IMR-90 (cell line): ENCODE measurements at regions not wholly inside any gene's neighbourhood (a gene's known extent, or its start where the extent isn't known, plus 50 kb on each side); places are given as distances from the start of the nearest gene placed in this dataset.

Experiments
- ATAC-seq: fragments of 200-7000 bp; cut with Tn5 transposase; 2 replicates; pipeline ENCODE4 v1.9.1; 2020; ENCODE audit warnings: low read depth, mild to moderate bottlenecking, moderate library complexity
- BruUV-seq: library from RNA; stranded (reverse); fragments of 400-500 nt; replicated peaks from 2 replicates; lab custom pipeline; 2021; lab: Mats Ljungman, UMichigan
- CTCF ChIA-PET: fragments of 300-600 bp; formaldehyde crosslinking; extraction: SDS; loops from one replicate; lab custom pipeline; 2021; ENCODE audit warnings: antibody characterized with exemption; lab: Yijun Ruan, JAX
- POLR2A ChIA-PET: fragments of 300-600 bp; sonication (Branson Sonifier 250); formaldehyde crosslinking; loops from one replicate; lab custom pipeline; 2022; ENCODE audit warnings: antibody characterized with exemption; ENCODE audit not compliant: unreplicated experiment; lab: Charles Lee
- DNase-seq: peaks from one replicate; pipeline ENCODE4 v3.0.0; 2013
- H2AFZ ChIP-seq: replicated peaks from 2 replicates; pipeline ENCODE3; 2013; ENCODE audit warnings: low read length, mild to moderate bottlenecking; ENCODE audit not compliant: poor library complexity
- H2AK5ac ChIP-seq: 2 replicates; pipeline ENCODE4 v1.6.1; 2013; ENCODE audit warnings: low read depth, low read length, inconsistent platforms
- H2AK9ac ChIP-seq: replicated peaks from 2 replicates; pipeline ENCODE3; 2013; ENCODE audit warnings: mild to moderate bottlenecking, low read depth, low read length, moderate library complexity; ENCODE audit not compliant: poor library complexity
- H2BK120ac ChIP-seq: 2 replicates; pipeline ENCODE4 v1.6.1; 2013; ENCODE audit warnings: low read depth, low read length, inconsistent platforms
- H2BK15ac ChIP-seq: 3 replicates; pipeline ENCODE4 v1.6.1; 2013; ENCODE audit warnings: low read depth, low read length, inconsistent platforms
- H2BK20ac ChIP-seq: 2 replicates; pipeline ENCODE4 v1.6.1; 2013; ENCODE audit warnings: low read depth, mild to moderate bottlenecking, inconsistent platforms, low read length, moderate library complexity
- H2BK5ac ChIP-seq: 2 replicates; pipeline ENCODE4 v1.6.1; 2013; ENCODE audit warnings: mild to moderate bottlenecking, low read depth, low read length, inconsistent platforms; ENCODE audit not compliant: poor library complexity, severe bottlenecking
- H3K14ac ChIP-seq: replicated peaks from 2 replicates; pipeline ENCODE4 v1.6.1; 2013; ENCODE audit warnings: low read depth, low read length, inconsistent platforms
- H3K18ac ChIP-seq: 2 replicates; pipeline ENCODE4 v1.6.1; 2013; ENCODE audit warnings: low read depth, low read length, control low read depth
- H3K23ac ChIP-seq: 2 replicates; pipeline ENCODE4 v1.6.1; 2013; ENCODE audit warnings: low read depth, low read length, inconsistent platforms
- H3K27ac ChIP-seq: 2 replicates; pipeline ENCODE4 v1.5.1; 2013; ENCODE audit warnings: mild to moderate bottlenecking, control low read depth, low read length; ENCODE audit not compliant: insufficient read depth
- H3K27me3 ChIP-seq: 2 replicates; pipeline ENCODE4 v1.6.1; 2013; ENCODE audit warnings: low read length; ENCODE audit not compliant: control insufficient read depth, insufficient read depth
- H3K36me3 ChIP-seq: 2 replicates; pipeline ENCODE4 v1.6.1; 2013; ENCODE audit warnings: low read length, mixed read lengths; ENCODE audit not compliant: control insufficient read depth, insufficient read depth
- H3K4ac ChIP-seq: 2 replicates; pipeline ENCODE4 v1.6.1; 2013; ENCODE audit warnings: low read depth, low read length, inconsistent platforms
- H3K4me1 ChIP-seq: 2 replicates; pipeline ENCODE4 v1.6.1; 2013; ENCODE audit warnings: low read length, mixed read lengths; ENCODE audit not compliant: control insufficient read depth, insufficient read depth
- H3K4me2 ChIP-seq: 2 replicates; pipeline ENCODE4 v1.6.1; 2013; ENCODE audit warnings: low read depth, mild to moderate bottlenecking, control low read depth, low read length, moderate library complexity
- H3K4me3 ChIP-seq: 2 replicates; pipeline ENCODE4 v1.5.1; 2013; ENCODE audit warnings: low read depth, mild to moderate bottlenecking, control low read depth, low read length, moderate library complexity; ENCODE audit not compliant: insufficient read depth
- H3K56ac ChIP-seq: 2 replicates; pipeline ENCODE4 v1.6.1; 2013; ENCODE audit warnings: low read length, inconsistent platforms; ENCODE audit not compliant: insufficient read depth; ENCODE audit errors: extremely low read depth
- H3K79me1 ChIP-seq, 2 experiments: 2 replicates each; pipeline ENCODE4 v1.6.1; 2013; ENCODE audit warnings: low read length in 2 of 2, inconsistent platforms in 1 of 2, low read depth in 1 of 2
- H3K9ac ChIP-seq: 2 replicates; pipeline ENCODE4 v1.6.1; 2013; ENCODE audit warnings: low read depth, low read length, control low read depth
- H3K9me1 ChIP-seq: 2 replicates; pipeline ENCODE4 v1.6.1; 2013; ENCODE audit warnings: low read length, inconsistent platforms; ENCODE audit not compliant: insufficient read depth
- H3K9me3 ChIP-seq: 2 replicates; pipeline ENCODE4 v1.6.1; 2013; ENCODE audit warnings: low read length; ENCODE audit not compliant: control insufficient read depth, insufficient read depth
- H4K20me1 ChIP-seq: 2 replicates; pipeline ENCODE4 v1.6.1; 2013; ENCODE audit warnings: low read length, inconsistent platforms; ENCODE audit not compliant: insufficient read depth
- H4K5ac ChIP-seq: 2 replicates; pipeline ENCODE4 v1.6.1; 2013; ENCODE audit warnings: mild to moderate bottlenecking, low read depth, low read length, control low read depth
- H4K8ac ChIP-seq, 2 experiments: 2 replicates each; pipeline ENCODE4 v1.6.1; 2013; ENCODE audit warnings: low read depth in 2 of 2, low read length in 2 of 2, control low read depth in 1 of 2, inconsistent platforms in 1 of 2
- H4K91ac ChIP-seq: 2 replicates; pipeline ENCODE4 v1.6.1; 2013; ENCODE audit warnings: low read depth, low read length, inconsistent platforms; ENCODE audit not compliant: insufficient read depth
- CEBPB ChIP-seq: IDR thresholded peaks from 2 replicates; pipeline ENCODE4 v1.6.1; 2012; ENCODE audit warnings: low read depth, low read length, improper control_type of control experiment
- CHD1 ChIP-seq: IDR thresholded peaks from 2 replicates; pipeline ENCODE4 v1.6.1; 2012; ENCODE audit warnings: low read depth, low read length, improper control_type of control experiment
- FOS ChIP-seq: fragments of 150-350 bp; IDR thresholded peaks from 2 replicates; pipeline ENCODE4 v1.6.1; 2016; ENCODE audit warnings: low read depth, low read length
- MAFK ChIP-seq: IDR thresholded peaks from 2 replicates; pipeline ENCODE4 v1.6.1; 2012; ENCODE audit warnings: low read depth, low read length, improper control_type of control experiment
- RAD21 ChIP-seq: IDR thresholded peaks from 2 replicates; pipeline ENCODE4 v1.6.1; 2012; ENCODE audit warnings: low read length, improper control_type of control experiment
- RCOR1 ChIP-seq: IDR thresholded peaks from 2 replicates; pipeline ENCODE4 v1.6.1; 2012; ENCODE audit warnings: mild to moderate bottlenecking, low read length, improper control_type of control experiment; ENCODE audit not compliant: insufficient replicate concordance
- RFX5 ChIP-seq: IDR thresholded peaks from 2 replicates; pipeline ENCODE4 v1.8.0; 2012; ENCODE audit warnings: low read depth, mild to moderate bottlenecking, low read length, moderate library complexity
- SMC3 ChIP-seq: fragments of 150-350 bp; IDR thresholded peaks from 2 replicates; pipeline ENCODE4 v1.6.1; 2016; ENCODE audit warnings: low read depth, mild to moderate bottlenecking, antibody characterized with exemption, low read length, moderate library complexity
- USF2 ChIP-seq: fragments of 150-350 bp; IDR thresholded peaks from 2 replicates; pipeline ENCODE4 v1.6.1; 2017; ENCODE audit warnings: mild to moderate bottlenecking, antibody characterized with exemption, low read length, low read depth
- WGBS, 2 experiments: methylation state at CpG; one replicate each; pipeline versions ENCODE4 v1.1.5 to v1.1.7; 2013; ENCODE audit warnings: missing lambda C conversion rate in 2 of 2; ENCODE audit not compliant: insufficient read length in 1 of 2; ENCODE audit errors: extremely low coverage in 2 of 2; 5-methylcytosine and 5-hydroxymethylcytosine counted together
- dilution Hi-C: fragments of 300-500 bp; cut with HindIII; formaldehyde crosslinking; loops from one replicate; pipeline ENCODE4 v1.14.3; 2018; ENCODE audit warnings: low sequenced_read_pairs; ENCODE audit not compliant: unreplicated experiment
- in situ Hi-C: fragments of 300-500 bp; cut with MboI; formaldehyde crosslinking; loops from 3 replicates; pipeline ENCODE4 v1.14.3; 2019; ENCODE audit warnings: low sequenced_read_pairs, inconsistent platforms, mixed read lengths
- intact Hi-C: fragments of 100-400 bp; cut with micrococcal nuclease; formaldehyde crosslinking; loops from 2 replicates; pipeline ENCODE4 v1.10.0; 2022

GRCh38 chr12:127273626-127274025 is 993.3 kb upstream of the TMEM132C start:
- peaks cover 5% of the 10 kb centered on the region; the same call in 1 of the 2 replicates for H3K9me3 ChIP-seq
- CTCF ChIA-PET, result no interaction called here
- TF ChIP-seq USF2 (no peak), FOS (no peak), RFX5 (no peak), RCOR1 (no peak), SMC3 (no peak), RAD21 (no peak), CEBPB (no peak), CHD1 (no peak), MAFK (no peak)
- peak overlapping the region; percentile 76; the same call in 1 of the 2 replicates for H3K4ac ChIP-seq
- dilution Hi-C loops, result no loop called here
- 0 out of 2 replicates have a peak overlapping the region, but pooled peaks have one; percentile 30 for H3K14ac ChIP-seq
- H3K27me3 ChIP-seq, result no peaks in the 10 kb centered on the region
- no peak overlapping the region for H3K9ac ChIP-seq
- no peak overlapping the region for H3K27ac ChIP-seq
- H2BK120ac ChIP-seq, result peak overlapping the region; percentile 75; the same call in 1 of the 2 replicates
- H3K9me1 ChIP-seq, result no peaks in the 10 kb centered on the region
- intact Hi-C loops, result no loop called here
- no peak overlapping the region for H3K4me2 ChIP-seq
- H2AK5ac ChIP-seq, result peak overlapping the region; percentile 50; the same call in 1 of the 2 replicates
- no peak overlapping the region for H3K4me3 ChIP-seq
- peak overlapping the region; percentile 89 for H2BK5ac ChIP-seq
- no peaks in the 10 kb centered on the region for H3K36me3 ChIP-seq
- H2BK20ac ChIP-seq, result peak overlapping the region; percentile 79; the same call in 1 of the 2 replicates
- H3K56ac ChIP-seq, result no peak overlapping the region
- WGBS, 2 experiments, result no CpG with 5 or more reads among the region's 3 CpGs
- H2BK15ac ChIP-seq, result no peak overlapping the region
- no peaks in the 10 kb centered on the region for H3K79me1 ChIP-seq
- POLR2A ChIA-PET, result no interaction called here
- no TSS peak for BruUV-seq
- no peak overlapping the region for H2AFZ ChIP-seq
- no peak overlapping the region; the same call in 1 of the 2 replicates for H4K91ac ChIP-seq
- in situ Hi-C loops, result no loop called here
- peak overlapping the region; percentile 47 to 81; a peak in 3 of 4 replicates for H4K8ac ChIP-seq
- H4K20me1 ChIP-seq, result no peaks in the 10 kb centered on the region
- no peak for ATAC-seq
- H3K23ac ChIP-seq, result no peak overlapping the region
- peak overlapping the region; percentile 78 for H2AK9ac ChIP-seq
- H3K4me1 ChIP-seq, result peaks cover 6% of the 10 kb centered on the region; the same call in 1 of the 2 replicates
- H3K18ac ChIP-seq, result peak overlapping the region; percentile 38; the same call in 1 of the 2 replicates
- no peak overlapping the region; the same call in 1 of the 2 replicates for H4K5ac ChIP-seq
- DNase-seq, result peak; percentile 55
